ENCODE measurements at regions not wholly inside any gene's neighbourhood (a gene's known extent, or its start where the extent isn't known, plus 50 kb on each side); places are given as distances from the start of the nearest gene placed in this dataset. TPM values are rescaled to one million over a fixed set of nuclear protein-coding genes. Genes with fewer than 3 reads are reported as not detected.
"Not testable (repeated sequence)": the region's sequence is repeated elsewhere in the genome, so short reads cannot be mapped to it uniquely, and the experiment has no call there.

DNA sequence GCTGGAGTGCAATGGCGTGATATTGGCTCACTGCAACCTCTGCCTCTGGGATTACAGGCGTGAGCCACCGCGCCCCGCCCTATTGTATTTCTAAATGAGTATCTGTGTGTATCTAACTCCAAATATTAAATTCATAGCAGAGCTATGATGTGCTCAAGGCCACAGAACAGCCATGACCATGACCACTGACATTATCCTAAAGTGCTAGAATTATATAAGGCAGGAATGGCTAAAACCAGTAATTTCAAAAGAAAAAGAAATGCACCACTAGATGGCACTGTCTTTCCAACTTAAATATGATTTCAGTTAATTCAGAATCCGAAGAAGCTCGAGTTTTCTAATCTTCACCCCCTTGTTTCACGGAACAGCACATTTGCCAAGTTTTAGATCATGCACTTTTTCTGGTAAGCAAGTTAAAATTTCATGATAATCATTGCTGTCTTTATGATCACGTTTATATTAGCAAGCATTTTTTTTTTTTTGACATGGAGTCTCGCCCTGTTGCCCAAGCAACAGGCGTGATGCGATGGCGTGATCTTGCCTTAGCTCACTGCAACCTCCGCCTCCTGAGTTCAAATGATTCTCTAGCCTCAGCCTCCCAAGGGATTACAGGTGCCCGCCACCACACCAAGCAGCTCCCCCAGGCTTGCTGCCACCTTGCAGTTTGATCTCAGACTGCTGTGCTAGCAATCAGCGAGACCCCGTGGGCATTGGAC, 65.3 kb downstream of the OR13A1 start:
- DNase-seq (ENCODE audit: low spot score): peak; percentile 65

DNA sequence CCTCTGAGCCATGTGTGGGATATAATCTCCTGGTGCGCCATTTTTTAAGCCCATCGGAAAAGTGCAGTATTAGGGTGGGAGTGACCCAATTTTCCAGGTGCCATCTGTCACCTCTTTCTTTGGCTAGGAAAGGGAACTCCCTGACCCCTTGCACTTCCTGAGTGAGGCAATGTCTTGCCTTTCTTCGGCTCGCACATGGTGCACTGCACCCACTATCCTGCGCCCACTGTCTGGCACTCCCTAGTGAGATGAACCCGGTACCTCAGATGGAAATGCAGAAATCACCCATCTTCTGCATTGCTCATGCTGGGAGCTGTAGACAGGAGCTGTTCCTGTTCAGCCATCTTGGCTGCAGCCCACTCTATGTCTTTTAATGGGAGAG, 64.7 kb downstream of the OR13A1 start:
- DNase-seq (ENCODE audit: low spot score): not testable (repeated sequence)

Small RNA genes in the stretch of these regions (small RNA-seq; reads per million reads assigned to genes)
- 0.22 reads per million for gene AL512324.1
- not detected for gene MIR3156-1
- gene RNU6-1207P: not detected

Measured in HT-29 (cell line).